Amniotic stem cell (primary cell): ENCODE measurements at regions not wholly inside any gene's neighbourhood (a gene's known extent, or its start where the extent isn't known, plus 50 kb on each side); places are given as distances from the start of the nearest gene placed in this dataset.

ENCODE experiments used
- DNase-seq: peaks from one replicate; lab custom pipeline; 2025; lab: John Stamatoyannopoulos, UW

GRCh38 chr10:3986493-3987142 lies 201.6 kb upstream of the KLF6 start:
- DNase-seq = no peak

DNA sequence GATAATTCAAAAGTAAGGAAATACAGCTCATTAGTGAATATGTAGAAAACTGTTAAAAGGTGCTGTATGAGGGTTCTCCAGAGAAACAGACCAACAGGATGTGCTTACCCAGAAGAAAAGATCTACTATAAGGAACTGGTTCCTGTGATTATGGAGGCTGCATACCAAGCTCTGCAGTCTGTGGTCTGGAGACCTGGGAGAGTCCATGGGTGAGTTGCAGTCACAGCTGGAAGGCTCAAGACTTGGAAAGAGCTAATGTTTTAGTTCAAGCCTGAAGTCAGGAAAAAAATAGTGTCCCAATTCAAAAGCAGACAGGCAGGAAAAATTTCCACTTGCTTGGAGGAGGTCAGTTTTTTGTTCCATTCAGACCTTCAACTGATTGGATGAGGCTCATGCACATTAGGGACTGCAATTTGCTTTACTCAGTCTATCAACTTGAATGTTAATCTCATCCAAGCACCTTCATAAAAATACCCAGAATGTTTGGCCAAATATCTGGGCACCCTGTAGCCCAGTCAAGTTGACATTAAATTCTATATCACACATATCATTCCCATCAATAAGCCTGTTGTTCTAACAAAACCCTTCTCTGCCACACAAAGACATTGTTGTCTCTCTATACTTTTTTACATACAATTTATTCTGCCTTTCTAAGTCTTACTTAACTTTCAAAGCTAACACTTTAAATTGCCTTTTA lies 197.9 kb upstream of the KLF6 start:
- no peak for DNase-seq

GRCh38 chr10:3981300-3981699 lies 196.3 kb upstream of the KLF6 start:
- DNase-seq = no peak

DNA sequence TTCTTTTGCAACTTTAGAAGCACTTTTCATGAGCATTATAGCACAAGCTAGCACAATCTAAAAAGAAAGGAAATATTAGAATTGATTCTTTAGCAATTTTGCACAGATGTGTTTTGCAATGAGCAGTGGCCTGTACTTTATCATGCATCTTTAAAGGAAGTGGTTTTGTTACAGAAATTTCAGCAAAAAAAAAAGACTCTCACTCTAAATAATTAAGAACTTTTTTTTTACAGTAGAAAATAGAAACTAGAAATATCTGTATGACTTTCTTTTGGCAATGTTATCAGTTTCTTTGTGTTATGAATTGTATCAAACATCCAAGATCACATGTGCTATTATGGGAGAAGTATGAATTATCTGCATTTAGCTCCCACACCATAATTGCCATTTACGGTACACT lies 195.7 kb upstream of the KLF6 start:
- DNase-seq = no peak

GRCh38 chr10:3980144-3980543 lies 195.1 kb upstream of the KLF6 start:
- DNase-seq = no peak

- no peak for DNase-seq
Measured at GRCh38 chr10:3978761-3979160, 193.8 kb upstream of the KLF6 start.

DNA sequence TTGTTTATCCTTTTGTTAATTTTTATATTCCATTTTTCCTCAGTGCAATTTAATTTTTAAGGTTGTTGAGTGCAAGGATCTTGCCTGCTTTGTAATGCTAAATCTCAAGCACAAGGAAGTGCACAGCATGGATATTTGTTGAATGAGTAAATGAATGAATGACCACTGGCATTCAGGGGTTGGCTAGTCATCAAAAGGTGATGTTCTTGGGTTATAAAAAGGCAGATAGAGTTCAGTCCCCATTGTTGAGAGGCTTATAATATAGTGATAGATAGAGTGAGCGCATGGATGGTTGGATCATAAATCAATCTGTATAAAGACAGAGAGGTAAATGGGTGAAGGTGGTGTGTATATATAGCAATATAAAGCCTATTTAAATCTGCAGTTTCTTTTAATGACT lies 193.2 kb upstream of the KLF6 start:
- DNase-seq = no peak

DNA sequence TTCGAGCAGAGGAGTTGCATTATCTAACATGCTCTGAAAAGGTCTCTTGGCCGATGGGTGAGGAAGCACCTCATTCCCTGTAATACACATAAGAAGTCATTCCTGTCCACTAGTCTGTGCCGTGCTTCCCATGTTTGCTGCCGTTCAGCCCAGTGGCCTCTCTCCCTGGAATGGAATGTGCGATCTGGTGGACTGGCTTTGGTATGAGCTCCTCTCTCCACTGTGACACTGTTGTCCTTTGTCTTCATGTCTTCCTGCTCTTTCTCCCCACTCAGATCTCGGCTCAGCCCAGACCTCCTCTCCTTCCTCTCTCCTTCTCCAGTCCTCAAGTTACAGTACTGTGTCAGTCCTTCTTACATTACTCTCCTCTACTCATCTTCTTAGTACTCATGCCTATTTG lies 192.8 kb upstream of the KLF6 start:
- no peak for DNase-seq

DNA sequence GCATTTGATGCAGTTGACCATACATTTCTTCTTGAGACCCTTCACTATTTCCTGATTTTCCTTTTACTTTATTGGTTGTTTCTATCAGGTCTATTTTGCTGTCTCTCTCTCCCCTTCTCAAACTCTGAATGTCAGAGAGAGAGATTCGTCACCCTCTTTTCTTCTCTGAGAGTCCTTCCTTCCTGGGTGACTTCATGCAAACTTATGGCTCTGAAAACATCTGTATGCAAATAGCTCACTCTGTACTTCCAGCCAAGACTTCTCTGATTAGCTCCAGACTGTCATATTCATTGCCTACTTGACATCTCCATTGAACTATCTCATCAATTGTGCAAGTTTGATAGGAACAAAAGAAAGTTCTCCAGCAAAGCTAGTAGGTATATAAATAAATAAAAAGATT lies 191.7 kb upstream of the KLF6 start:
- DNase-seq = no peak

GRCh38 chr10:3976171-3976570 lies 191.2 kb upstream of the KLF6 start:
- no peak for DNase-seq

GRCh38 chr10:3975016-3975415 lies 190.0 kb upstream of the KLF6 start:
- DNase-seq = no peak

DNA sequence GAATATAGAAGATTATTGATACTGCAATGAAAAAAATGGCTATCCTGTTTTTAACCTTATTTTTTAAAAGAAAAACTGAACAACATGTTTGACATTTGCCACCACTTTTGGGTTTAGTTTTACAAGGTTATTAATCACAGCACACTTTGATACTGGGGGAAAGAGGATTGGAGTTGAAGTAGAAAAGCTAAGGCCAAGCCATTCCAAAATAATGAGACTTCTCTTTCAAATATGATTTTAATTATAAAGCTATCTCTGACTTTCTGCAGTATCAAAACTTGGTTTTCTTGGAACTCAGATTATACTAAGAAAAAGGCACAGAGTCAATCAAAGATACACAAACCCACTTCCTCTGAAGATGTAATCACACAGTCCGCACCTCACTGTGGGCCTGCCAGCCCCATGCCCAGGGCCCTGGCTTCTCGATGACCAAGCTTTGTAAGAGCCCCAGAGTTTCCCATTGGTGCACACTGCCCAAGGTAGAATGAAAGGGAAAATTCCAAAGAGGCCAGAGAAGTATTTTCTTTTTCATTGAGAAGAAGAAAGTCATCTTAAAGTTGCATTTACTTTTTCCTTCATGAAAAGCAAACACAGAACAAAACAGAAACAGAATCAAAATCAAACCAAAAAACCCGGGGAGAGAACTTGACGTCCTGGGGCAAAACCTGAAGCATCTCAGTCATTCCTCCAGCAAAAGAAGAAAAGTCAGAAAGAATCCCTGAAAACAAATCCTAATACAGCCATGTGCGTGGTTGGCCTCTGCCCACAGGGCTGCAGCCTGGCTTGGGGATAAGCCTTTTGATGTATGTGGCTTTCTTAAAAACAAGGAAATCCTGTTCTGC lies 187.7 kb upstream of the KLF6 start:
- no peak for DNase-seq

DNA sequence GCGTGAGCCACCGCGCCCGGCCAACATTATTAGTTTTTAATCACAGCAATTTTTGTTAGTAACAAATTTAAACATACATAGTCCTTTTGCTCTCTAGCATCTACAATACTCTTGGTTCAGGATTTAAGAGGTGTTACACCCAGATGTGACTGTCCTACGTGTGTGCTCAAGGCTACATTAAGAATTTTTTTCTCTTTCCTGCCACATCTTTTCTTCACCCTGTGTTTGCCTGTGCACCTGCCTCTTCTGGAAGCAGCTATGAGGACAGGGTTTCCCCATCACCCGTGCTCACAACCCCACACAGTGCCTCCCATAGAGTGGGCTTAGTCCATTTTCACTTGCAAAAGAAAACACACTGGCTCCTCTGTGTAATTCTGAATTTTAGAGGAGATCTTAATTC lies 186.7 kb upstream of the KLF6 start:
- no peak for DNase-seq

GRCh38 chr10:3969876-3970666 lies 185.1 kb upstream of the KLF6 start:
- DNase-seq = no peak

DNA sequence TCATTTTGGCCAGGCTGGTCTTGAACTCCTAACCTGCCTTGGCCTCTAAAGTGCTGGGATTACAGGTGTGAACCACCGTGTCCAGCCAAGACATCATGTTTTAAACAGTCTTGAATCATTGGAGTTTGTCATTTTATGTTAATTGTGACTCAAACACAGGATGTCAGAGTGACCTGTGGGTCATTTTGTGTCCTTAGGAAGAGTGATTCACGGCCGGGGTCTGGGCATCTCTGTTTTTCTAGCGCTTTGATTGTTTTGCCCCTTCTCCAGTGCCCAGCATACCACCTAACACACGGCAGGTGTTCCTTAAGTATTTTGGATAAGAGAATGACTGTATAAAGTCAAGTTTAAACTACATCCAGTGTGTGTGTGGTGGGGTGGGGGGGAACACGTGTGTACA lies 183.7 kb upstream of the KLF6 start:
- DNase-seq = no peak

- no peak for DNase-seq
Measured at GRCh38 chr10:3964516-3964915, 179.5 kb upstream of the KLF6 start.

GRCh38 chr10:3963191-3963673 lies 178.2 kb upstream of the KLF6 start:
- no peak for DNase-seq

GRCh38 chr10:3961082-3961481 lies 176.1 kb upstream of the KLF6 start:
- no peak for DNase-seq

- DNase-seq = no peak
Measured at GRCh38 chr10:3960496-3960895, 175.5 kb upstream of the KLF6 start.

DNA sequence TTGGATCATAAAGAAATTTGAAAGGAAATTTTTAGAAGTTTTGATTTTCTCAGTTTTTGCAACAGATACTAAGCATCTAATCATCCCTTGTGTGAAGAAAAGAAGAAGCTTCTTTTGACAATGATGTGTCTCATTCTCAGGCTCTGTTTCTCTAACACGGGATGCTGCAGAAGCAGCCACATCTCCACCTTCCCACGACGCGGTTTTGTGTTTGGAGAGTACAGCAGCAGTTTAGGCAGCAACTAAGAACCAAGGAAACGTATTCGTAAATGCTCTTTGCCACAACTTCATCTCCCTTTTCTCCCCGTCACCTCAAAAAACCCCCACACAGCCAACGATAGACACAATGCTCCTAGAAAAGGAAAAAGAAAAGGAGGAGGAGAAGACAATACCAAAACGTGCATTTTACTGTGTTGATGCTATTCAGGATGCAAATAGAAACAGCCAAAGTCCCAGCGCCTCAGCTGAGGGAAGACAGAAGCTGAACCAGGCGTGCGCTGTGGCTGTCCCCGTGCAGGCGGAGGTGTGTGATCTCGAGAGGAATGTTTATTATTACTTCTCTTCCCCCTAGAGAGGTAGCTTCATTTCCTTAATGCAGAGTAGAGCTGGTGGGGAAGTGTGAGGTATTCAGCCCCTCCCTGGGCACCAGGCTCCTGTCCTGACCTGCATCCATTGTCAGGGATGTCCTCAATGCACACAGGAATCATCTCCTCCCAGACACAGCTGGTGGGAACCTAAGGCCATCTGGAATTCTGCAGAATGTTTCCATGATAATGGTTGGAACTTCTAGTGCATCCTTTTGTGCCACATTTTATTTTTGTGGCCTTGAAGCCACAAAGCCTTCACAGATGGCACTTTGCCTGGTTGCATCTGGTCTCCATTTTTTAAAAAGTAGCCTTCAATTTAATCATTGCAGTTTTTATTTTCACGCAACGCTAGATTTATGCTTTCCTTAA lies 174.6 kb upstream of the KLF6 start:
- no peak for DNase-seq

GRCh38 chr10:3958472-3958996 lies 173.5 kb upstream of the KLF6 start:
- no peak for DNase-seq
